ENCODE measurements at regions not wholly inside any gene's neighbourhood (a gene's known extent, or its start where the extent isn't known, plus 50 kb on each side); places are given as distances from the start of the nearest gene placed in this dataset.

GRCh38 chr1:99207216-99207615 is 57.1 kb upstream of the PLPPR4 start:
- H3K27ac Mint-ChIP-seq: no peak overlapping the region
- no peaks in the 10 kb centered on the region for H3K4me1 Mint-ChIP-seq
- H2AFZ ChIP-seq (ENCODE audit: insufficient read depth, low read depth, low read length, poor library complexity, severe bottlenecking): no peak overlapping the region
- ChIA-PET POLR2A (no interaction called here), CTCF (no interaction called here)
- H3K9me3 ChIP-seq (ENCODE audit: control extremely low read depth in 1 of 3, control insufficient read depth in 2 of 3, insufficient read depth in 1 of 3, low read length in 2 of 3): no peaks in the 10 kb centered on the region
- no peak overlapping the region for H3K4me3 Mint-ChIP-seq
- WGBS (ENCODE audit: insufficient coverage): 100% methylated on average over 1 of the region's 3 CpGs
- DNase-seq (no peak), ATAC-seq (ENCODE audit: low read depth) (no peak)
- no peaks in the 10 kb centered on the region for H4K20me1 ChIP-seq (ENCODE audit: control insufficient read depth, insufficient read depth, low read length, poor library complexity, severe bottlenecking)
- H3K36me3 ChIP-seq (replicated peaks in 1 of 2; ENCODE audit: control extremely low read depth in 1 of 2, control insufficient read depth in 1 of 2, extremely low read depth in 1 of 2, insufficient read depth in 2 of 2, low read length in 1 of 2): no peaks in the 10 kb centered on the region
- H3K27ac ChIP-seq (ENCODE audit: low read length in 2 of 2): no peak overlapping the region
- H3K79me2 ChIP-seq (ENCODE audit: control insufficient read depth, insufficient read depth, low read length): no peaks in the 10 kb centered on the region
- intact Hi-C loops (cut with micrococcal nuclease): no loop called here
- H3K9me3 Mint-ChIP-seq (ENCODE audit: insufficient read depth): no peaks in the 10 kb centered on the region
- no peaks in the 10 kb centered on the region for H3K4me1 ChIP-seq (ENCODE audit: control insufficient read depth in 2 of 2, insufficient read depth in 2 of 2, low read length in 2 of 2)
- H3K4me3 ChIP-seq (ENCODE audit: control extremely low read depth in 1 of 5, extremely low read depth in 1 of 5, insufficient read depth in 1 of 5, low read depth in 2 of 5, low read length in 4 of 5): no peak overlapping the region
- H3K9ac ChIP-seq (ENCODE audit: low read length): no peak overlapping the region
- H3K27me3 ChIP-seq (replicated peaks in 1 of 4; ENCODE audit: control extremely low read depth in 1 of 4, control insufficient read depth in 3 of 4, insufficient read depth in 4 of 4, low read length in 3 of 4): no peaks in the 10 kb centered on the region
- TF ChIP-seq EZH2 (IDR thresholded peaks at IDR 0.05; ENCODE audit: borderline replicate concordance, insufficient read depth, low read depth, low read length, poor library complexity, severe bottlenecking) (no peak), CTCF (IDR thresholded peaks at IDR 0.05) (no peak)
- no peak overlapping the region for H3K4me2 ChIP-seq (replicated peaks; ENCODE audit: low read depth, low read length, poor library complexity, severe bottlenecking)
- no peaks in the 10 kb centered on the region for H3K27me3 Mint-ChIP-seq

Data from B cell (primary cell).